Endothelial cell (in vitro differentiated cells): ENCODE measurements at regions not wholly inside any gene's neighbourhood (a gene's known extent, or its start where the extent isn't known, plus 50 kb on each side); places are given as distances from the start of the nearest gene placed in this dataset.

ENCODE experiments used
- DNase-seq: peaks from one replicate; pipeline ENCODE4 v3.0.0; 2021; ENCODE audit warnings: low spot score
- H3K27ac Mint-ChIP-seq: one replicate; pipeline ENCODE4 v1.8.0; 2021; ENCODE audit warnings: mixed read lengths, inconsistent platforms; ENCODE audit not compliant: unreplicated experiment
- H3K27me3 Mint-ChIP-seq: one replicate; pipeline ENCODE4 v1.8.0; 2021; ENCODE audit warnings: mild to moderate bottlenecking, moderate library complexity, mixed read lengths, inconsistent platforms; ENCODE audit not compliant: unreplicated experiment
- H3K36me3 Mint-ChIP-seq: one replicate; pipeline ENCODE4 v1.8.0; 2021; ENCODE audit warnings: mild to moderate bottlenecking, low read depth, mixed read lengths, inconsistent platforms; ENCODE audit not compliant: unreplicated experiment
- H3K4me1 Mint-ChIP-seq: one replicate; pipeline ENCODE4 v1.8.0; 2021; ENCODE audit warnings: mild to moderate bottlenecking, mixed read lengths, inconsistent platforms; ENCODE audit not compliant: unreplicated experiment
- H3K4me3 Mint-ChIP-seq: one replicate; pipeline ENCODE4 v1.8.0; 2021; ENCODE audit warnings: mild to moderate bottlenecking, mixed read lengths, inconsistent platforms; ENCODE audit not compliant: unreplicated experiment
- H3K9me3 Mint-ChIP-seq: one replicate; pipeline ENCODE4 v1.8.0; 2021; ENCODE audit warnings: mixed read lengths, inconsistent platforms; ENCODE audit not compliant: unreplicated experiment
- CTCF ChIP-seq: fragments of 200-600 bp; sonication (generic); IDR thresholded peaks from one replicate; pipeline ENCODE4 v1.5.0; 2021; ENCODE audit warnings: antibody characterized with exemption; ENCODE audit not compliant: unreplicated experiment

- no peak overlapping the region for H3K27ac Mint-ChIP-seq
- no peaks in the 10 kb centered on the region for H3K36me3 Mint-ChIP-seq
- no peak for TF ChIP-seq CTCF
- no peak overlapping the region for H3K4me3 Mint-ChIP-seq
- peaks cover 5% of the 10 kb centered on the region for H3K4me1 Mint-ChIP-seq
- H3K27me3 Mint-ChIP-seq, result no peaks in the 10 kb centered on the region
- no peaks in the 10 kb centered on the region for H3K9me3 Mint-ChIP-seq
- no peak for DNase-seq
Observed at GRCh38 chr1:208825300-208825699, 581.1 kb upstream of the PLXNA2 start.

- H3K27ac Mint-ChIP-seq, result no peak overlapping the region
- no peaks in the 10 kb centered on the region for H3K27me3 Mint-ChIP-seq
- no peaks in the 10 kb centered on the region for H3K9me3 Mint-ChIP-seq
- H3K4me1 Mint-ChIP-seq, result peaks cover 17% of the 10 kb centered on the region
- no peak for DNase-seq
- no peak for TF ChIP-seq CTCF
- no peaks in the 10 kb centered on the region for H3K36me3 Mint-ChIP-seq
- no peak overlapping the region for H3K4me3 Mint-ChIP-seq
Observed at GRCh38 chr1:208829595-208829994, 585.4 kb upstream of the PLXNA2 start.

GRCh38 chr1:208834381-208835096 lies 590.4 kb upstream of the PLXNA2 start:
- Mint-ChIP-seq H3K4me1 (peaks cover 24% of the 10 kb centered on the region), H3K27ac (peak overlapping the region; percentile 49), H3K9me3 (no peaks in the 10 kb centered on the region), H3K27me3 (no peaks in the 10 kb centered on the region), H3K36me3 (no peaks in the 10 kb centered on the region), H3K4me3 (no peak overlapping the region)
- peak; percentile 4 for DNase-seq
- no peak for TF ChIP-seq CTCF

DNA sequence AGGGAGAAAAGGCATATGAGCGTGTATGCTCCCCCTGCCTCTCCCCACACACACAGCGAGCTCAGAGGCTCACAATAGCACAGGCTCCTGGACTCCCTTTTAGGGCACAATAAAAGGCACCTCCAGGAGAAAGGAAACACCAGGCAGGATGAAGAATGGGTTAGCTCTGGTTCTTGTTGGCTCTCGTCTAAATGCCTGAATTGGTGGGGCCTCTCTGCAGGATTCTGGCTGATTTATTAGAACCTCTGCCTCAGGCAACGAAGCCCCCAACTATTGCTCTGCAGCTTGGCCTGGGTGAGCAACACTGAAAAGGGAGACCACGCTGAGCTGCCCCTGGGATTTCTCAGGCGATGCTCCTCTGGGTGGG lies 590.9 kb upstream of the PLXNA2 start:
- H3K4me3 Mint-ChIP-seq, result no peak overlapping the region
- peaks cover 21% of the 10 kb centered on the region for H3K4me1 Mint-ChIP-seq
- no peak overlapping the region for H3K27ac Mint-ChIP-seq
- DNase-seq, result no peak
- H3K36me3 Mint-ChIP-seq, result no peaks in the 10 kb centered on the region
- no peaks in the 10 kb centered on the region for H3K27me3 Mint-ChIP-seq
- no peak for TF ChIP-seq CTCF
- H3K9me3 Mint-ChIP-seq, result no peaks in the 10 kb centered on the region

GRCh38 chr1:208835781-208836180 lies 591.6 kb upstream of the PLXNA2 start:
- Mint-ChIP-seq H3K36me3 (no peaks in the 10 kb centered on the region), H3K27ac (no peak overlapping the region), H3K27me3 (no peaks in the 10 kb centered on the region), H3K9me3 (no peaks in the 10 kb centered on the region), H3K4me3 (no peak overlapping the region), H3K4me1 (peaks cover 21% of the 10 kb centered on the region)
- TF ChIP-seq CTCF, result no peak
- no peak for DNase-seq
